Astrocyte of the hippocampus (primary cell): ENCODE measurements at regions not wholly inside any gene's neighbourhood (a gene's known extent, or its start where the extent isn't known, plus 50 kb on each side); places are given as distances from the start of the nearest gene placed in this dataset.

Experiments
- DNase-seq: peaks from one replicate; pipeline ENCODE4 v3.0.0; 2011; ENCODE audit warnings: low read depth, low spot score

DNA sequence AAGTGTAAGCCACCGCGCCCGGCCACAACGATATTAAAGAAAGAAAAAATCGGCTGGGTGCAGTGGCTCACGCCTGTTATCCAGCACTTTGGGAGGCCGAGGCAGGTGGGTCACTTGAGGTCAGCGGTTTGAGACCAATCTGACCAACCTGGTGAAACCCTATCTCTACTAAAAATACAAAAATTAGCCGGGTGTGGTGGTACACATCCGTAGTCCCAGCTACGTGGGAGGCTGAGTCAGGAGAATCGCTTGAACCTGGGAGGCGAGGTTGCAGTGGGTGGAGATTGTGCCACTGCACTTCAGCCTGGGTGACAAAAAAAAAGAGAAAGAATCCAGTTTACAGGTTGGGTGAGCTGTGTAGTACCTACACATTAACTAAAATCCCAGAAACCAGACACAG lies 99.9 kb upstream of the CACNA1A start:
- DNase-seq = no peak

GRCh38 chr19:13604902-13605586 lies 98.8 kb upstream of the CACNA1A start:
- DNase-seq = no peak

- no peak for DNase-seq
These were observed 94.5 kb upstream of the CACNA1A start for GRCh38 chr19:13600802-13601201.

DNA sequence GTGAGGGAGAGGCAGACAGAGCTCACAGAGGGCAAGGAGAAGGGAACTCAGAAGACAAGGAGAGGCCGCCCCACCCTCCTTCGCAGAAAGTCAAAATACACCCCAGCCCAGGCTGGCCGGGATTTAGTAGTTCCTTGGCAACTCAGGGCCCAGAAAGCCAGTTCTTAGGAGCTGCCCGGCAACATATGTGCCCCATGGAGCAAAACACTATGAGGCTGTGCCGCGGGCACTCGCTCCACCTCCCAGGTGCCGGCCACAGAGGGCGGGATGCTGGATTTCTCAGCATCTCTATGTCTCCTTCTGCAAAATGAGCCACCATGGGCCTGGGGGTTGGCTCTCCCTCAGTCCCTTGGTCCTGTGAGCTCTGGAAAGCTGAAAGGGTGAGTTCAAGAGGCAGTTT lies 93.8 kb upstream of the CACNA1A start:
- DNase-seq = no peak

DNA sequence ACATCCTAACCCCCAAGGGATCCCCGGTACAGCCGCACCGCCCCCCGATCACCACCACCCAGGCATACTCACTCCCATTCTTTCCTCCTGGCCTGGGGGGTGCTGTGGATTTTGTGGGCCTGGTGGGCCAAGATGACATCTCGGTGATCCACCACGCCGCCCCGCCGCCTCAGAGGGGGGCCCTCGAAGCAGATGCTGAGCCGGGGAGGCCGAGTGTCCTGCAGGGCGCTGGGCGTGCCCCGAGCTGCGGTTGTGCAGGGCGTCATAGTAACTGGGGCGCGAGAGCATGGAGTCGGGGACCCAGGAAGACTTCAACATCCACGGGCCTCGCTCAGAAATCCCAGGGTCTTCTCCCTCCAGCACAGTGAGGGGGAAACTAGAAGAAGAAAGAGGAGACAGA lies 93.4 kb upstream of the CACNA1A start:
- no peak for DNase-seq

- DNase-seq = no peak
These were observed 91.8 kb upstream of the CACNA1A start for GRCh38 chr19:13598098-13598497.

- peak; percentile 83 for DNase-seq
These were observed 91.4 kb upstream of the CACNA1A start for GRCh38 chr19:13597640-13598039.

- peak; percentile 88 for DNase-seq
These were observed 82.9 kb upstream of the CACNA1A start for GRCh38 chr19:13588957-13589833.

DNA sequence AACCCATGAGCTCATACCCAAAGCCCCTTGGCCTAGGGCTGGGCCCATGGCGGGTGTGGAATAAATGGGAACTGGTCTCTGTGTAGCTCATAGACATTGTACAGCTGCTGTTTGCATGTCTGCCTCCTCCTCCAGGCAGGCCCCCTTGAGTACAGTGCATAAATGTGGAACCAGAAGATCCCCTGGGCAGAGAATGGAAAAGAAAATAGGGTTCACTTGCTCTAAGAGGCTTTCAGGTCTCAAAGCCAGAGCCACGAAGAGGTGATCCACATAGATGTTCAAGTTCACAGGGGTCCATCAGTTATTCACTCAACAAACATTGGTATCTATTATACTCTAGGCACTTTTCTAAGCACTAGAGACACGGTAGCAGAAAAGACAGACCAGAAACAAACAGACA lies 79.2 kb upstream of the CACNA1A start:
- no peak for DNase-seq

DNA sequence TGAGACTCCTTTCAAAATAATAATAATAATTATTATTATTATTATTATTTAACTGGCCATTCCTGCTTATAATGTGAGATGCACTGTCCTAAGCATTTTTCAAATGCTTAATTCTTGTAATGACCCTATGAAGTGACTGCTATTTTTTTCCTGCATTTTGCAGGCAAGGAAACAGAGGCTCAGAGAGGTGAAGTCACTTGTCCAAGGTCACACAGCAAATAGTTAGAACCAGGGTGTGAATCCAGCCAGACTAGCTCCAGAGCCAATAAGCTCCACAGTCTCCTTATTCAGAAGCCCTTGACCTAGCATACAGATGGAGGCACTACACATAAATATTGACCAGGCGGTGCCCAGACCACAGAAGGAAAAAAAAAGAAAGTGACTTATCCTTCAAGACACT lies 77.5 kb upstream of the CACNA1A start:
- no peak for DNase-seq

DNA sequence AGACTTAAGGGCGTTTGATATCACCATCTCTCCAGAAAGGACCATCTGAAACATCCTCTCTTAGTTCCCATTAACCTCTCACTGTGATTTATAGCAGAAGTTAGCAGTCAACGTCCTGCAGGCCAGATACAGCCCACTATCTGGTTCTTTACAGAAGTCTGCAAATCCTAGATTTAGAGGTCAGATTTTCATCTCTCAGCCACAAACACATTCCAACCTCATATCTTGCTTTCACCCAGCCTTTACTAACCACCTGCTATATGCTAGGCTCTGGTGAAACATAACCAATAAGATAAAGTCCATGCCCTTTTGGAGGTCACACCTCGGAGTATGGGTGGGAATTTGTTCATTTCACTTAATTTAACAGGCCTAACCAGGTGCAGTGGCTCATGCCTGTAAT lies 76.8 kb upstream of the CACNA1A start:
- DNase-seq = no peak

GRCh38 chr19:13581576-13581975 lies 75.3 kb upstream of the CACNA1A start:
- DNase-seq = no peak

DNA sequence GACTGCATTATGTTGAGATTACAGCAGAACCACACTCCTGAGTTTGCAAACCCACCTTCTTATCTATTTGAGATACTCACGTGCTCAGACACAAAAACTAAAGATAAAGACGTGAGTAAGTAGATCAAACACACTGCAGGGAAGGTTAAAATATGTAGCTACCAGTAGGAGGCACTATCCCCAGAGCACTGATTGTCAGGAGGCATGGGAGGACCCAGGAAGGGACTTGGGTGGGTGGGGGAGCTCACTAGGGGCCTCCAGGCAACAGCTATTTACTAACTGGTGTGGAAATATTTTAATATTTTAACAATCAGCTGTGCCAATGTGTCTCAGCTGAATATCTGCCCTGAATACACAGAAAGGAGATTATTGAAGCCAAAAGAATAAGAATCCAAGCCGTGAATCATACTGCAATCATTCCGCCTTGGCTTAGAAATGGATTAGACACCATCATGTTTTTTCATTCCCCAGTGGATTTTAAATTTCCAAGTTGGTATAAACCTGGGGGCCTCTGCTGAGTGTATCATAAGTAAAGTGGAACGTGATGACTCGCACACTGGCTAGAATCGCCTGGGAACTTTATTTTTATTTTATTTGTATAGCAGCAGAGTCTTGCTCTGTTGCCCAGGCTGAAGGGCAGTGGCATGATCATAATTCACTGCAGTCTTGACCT lies 73.2 kb upstream of the CACNA1A start:
- peak; percentile 40 for DNase-seq

DNA sequence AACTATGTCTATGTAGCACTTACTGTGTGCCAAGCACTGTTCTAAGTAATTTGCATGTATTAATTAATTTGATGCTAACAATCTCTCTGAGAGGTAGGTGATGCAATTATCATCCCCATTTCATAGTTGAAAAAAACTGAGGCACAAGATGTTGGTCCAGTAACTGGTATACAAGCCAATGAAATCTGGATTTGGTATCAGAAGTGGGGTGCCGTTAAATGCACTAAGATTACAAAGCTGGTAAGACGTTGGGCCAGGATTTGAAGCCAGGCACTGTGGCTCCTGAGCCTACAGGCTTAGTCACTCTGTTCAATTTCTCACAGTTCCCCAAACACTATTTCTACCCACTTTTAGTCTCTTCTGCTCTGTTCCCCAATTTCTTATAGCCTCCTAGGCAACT lies 70.4 kb upstream of the CACNA1A start:
- DNase-seq = no peak

DNA sequence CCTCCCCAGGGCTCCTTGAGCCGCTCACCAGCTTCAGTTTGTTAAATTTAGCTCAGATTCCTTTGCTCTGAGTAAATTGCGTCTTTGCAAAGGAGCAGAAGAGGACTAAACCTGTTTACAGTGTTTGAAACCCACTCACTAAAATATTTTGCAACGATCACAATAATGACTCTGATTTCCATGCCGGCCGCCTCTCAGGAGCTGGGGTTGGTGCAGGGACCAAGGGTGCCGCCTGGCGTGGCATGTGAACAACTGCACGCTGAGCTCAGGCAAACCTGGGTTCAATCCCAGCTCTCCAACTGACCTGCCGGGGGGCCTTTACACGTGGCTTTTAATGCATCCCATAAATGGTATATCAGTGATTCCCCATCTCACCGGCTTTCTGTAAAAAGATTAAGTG lies 68.7 kb upstream of the CACNA1A start:
- DNase-seq = peak; percentile 23

DNA sequence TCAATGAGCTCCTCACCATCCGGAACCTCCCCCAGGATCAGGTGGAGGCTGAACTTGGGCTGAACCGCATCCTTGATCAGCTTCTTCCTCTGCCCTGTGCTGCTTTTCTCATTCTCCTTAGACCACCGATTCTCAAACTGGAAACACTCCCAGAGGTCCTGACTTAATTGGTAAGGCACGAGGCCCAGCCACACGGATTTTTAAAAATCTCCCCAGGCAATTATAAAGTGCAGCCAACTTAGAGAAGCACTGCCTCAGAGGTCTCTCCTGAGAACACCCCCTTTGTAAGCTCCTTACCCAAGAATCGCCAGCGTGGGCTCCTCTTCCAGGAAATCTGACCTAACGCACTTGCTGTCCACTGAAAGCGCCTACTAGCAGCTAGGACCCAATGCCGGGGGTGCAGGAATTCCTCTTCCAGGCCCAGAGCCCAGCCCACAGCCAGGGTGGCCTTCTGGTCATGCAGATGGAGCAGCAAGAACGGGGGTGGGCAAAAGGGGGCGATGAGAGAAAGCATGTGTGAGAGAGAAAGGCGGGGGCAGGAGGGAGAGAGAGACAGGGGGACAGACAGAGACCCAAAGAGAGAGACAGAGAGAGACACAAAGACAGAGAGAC lies 66.9 kb upstream of the CACNA1A start:
- peak; percentile 4 for DNase-seq

- no peak for DNase-seq
These were observed 55.2 kb upstream of the CACNA1A start for GRCh38 chr19:13561461-13561860.

GRCh38 chr19:13557756-13558398 lies 51.6 kb upstream of the CACNA1A start:
- DNase-seq = no peak

GRCh38 chr19:13556552-13556951 lies 50.3 kb upstream of the CACNA1A start:
- DNase-seq = no peak
